CD8-positive, alpha-beta memory T cell (primary cell): ENCODE measurements at regions not wholly inside any gene's neighbourhood (a gene's known extent, or its start where the extent isn't known, plus 50 kb on each side); places are given as distances from the start of the nearest gene placed in this dataset.

Experiments used
- CTCF ChIA-PET: fragments of 350-600 bp; sonication (Branson Sonifier 250); formaldehyde crosslinking; loops from one replicate; lab custom pipeline; 2021; ENCODE audit warnings: antibody characterized with exemption; lab: Charles Lee
- POLR2A ChIA-PET: fragments of 350-600 bp; sonication (Branson Sonifier 250); formaldehyde crosslinking; loops from one replicate; lab custom pipeline; 2021; ENCODE audit warnings: antibody characterized with exemption; lab: Charles Lee
- DNase-seq, 5 donors: peaks; one replicate each; pipeline versions ENCODE4 v3.0.0 to v3.0.0-alpha.2; 2020 to 2022; ENCODE audit warnings: mixed read lengths in 1 of 5
- H3K27ac ChIP-seq: one replicate; pipeline ENCODE4 v1.7.0; 2013; ENCODE audit warnings: low read depth, mild to moderate bottlenecking, low read length, moderate library complexity
- H3K27me3 ChIP-seq: 2 replicates; pipeline ENCODE4 v1.7.0; 2013; ENCODE audit warnings: low read length, mild to moderate bottlenecking; ENCODE audit not compliant: insufficient read depth, poor library complexity, severe bottlenecking
- H3K36me3 ChIP-seq: 2 replicates; pipeline ENCODE4 v1.7.0; 2013; ENCODE audit warnings: mild to moderate bottlenecking, low read length, moderate library complexity; ENCODE audit not compliant: insufficient read depth
- H3K4me1 ChIP-seq: 2 replicates; pipeline ENCODE4 v1.7.0; 2013; ENCODE audit warnings: mild to moderate bottlenecking, low read length, moderate library complexity; ENCODE audit not compliant: insufficient read depth
- H3K4me3 ChIP-seq: 2 replicates; pipeline ENCODE4 v1.7.0; 2013; ENCODE audit warnings: mild to moderate bottlenecking, low read length
- H3K9me3 ChIP-seq: 2 replicates; pipeline ENCODE4 v1.7.0; 2013; ENCODE audit warnings: mild to moderate bottlenecking, low read length
- H3K27ac Mint-ChIP-seq, 8 donors: one replicate each; pipeline ENCODE4 v1.8.0; 2020 to 2021; ENCODE audit warnings: mixed read lengths in 8 of 8, mild to moderate bottlenecking in 6 of 8, inconsistent platforms in 3 of 8, moderate library complexity in 3 of 8
- H3K27me3 Mint-ChIP-seq, 2 donors: one replicate each; pipeline ENCODE4 v1.8.0; 2020 to 2021; ENCODE audit warnings: mixed read lengths in 2 of 2, mild to moderate bottlenecking in 1 of 2, moderate library complexity in 1 of 2
- H3K36me3 Mint-ChIP-seq, 3 donors: one replicate each; pipeline ENCODE4 v1.8.0; 2020 to 2021; ENCODE audit warnings: mixed read lengths in 3 of 3, inconsistent platforms in 1 of 3, mild to moderate bottlenecking in 1 of 3
- H3K4me1 Mint-ChIP-seq, 3 donors: one replicate each; pipeline ENCODE4 v1.8.0; 2020 to 2021; ENCODE audit warnings: mixed read lengths in 3 of 3, inconsistent platforms in 1 of 3, mild to moderate bottlenecking in 1 of 3
- H3K4me3 Mint-ChIP-seq, 7 donors: one replicate each; pipeline ENCODE4 v1.8.0; 2020 to 2021; ENCODE audit warnings: mixed read lengths in 7 of 7, mild to moderate bottlenecking in 6 of 7, moderate library complexity in 4 of 7, inconsistent platforms in 2 of 7
- H3K9me3 Mint-ChIP-seq, 5 donors: one replicate each; pipeline ENCODE4 v1.8.0; 2020 to 2022; ENCODE audit warnings: mixed read lengths in 5 of 5, mild to moderate bottlenecking in 3 of 5, moderate library complexity in 2 of 5, inconsistent platforms in 1 of 5

DNA sequence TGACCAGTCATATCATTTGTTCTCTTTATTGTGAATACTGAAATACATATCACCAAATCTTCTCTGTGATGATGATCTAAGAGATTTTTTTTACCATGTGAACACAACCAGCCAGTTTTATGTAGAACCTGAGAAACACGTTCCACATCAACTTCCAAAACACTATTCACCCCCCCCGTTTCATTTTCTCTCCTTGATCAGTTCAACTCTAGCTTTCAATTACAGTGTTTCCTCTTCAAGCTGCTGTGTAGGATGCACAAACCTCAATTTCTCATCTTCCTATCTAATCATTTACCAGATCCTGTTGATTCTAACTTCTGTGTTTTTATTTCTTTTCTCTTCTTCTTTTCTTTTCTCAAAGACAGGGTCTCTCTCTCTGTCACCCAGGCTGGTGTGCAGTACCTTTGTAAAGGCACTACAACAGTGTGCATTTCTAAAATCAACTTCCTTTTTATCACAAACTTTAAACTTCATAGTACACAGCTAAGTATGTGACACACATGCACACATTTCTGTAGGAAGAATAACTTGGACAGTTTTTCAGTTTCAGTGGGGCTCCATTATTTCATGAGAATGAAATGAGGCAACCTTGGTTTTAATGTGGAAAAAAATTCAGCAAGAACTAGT lies 149.9 kb upstream of the FBXO33 start:
- POLR2A ChIA-PET, result no interaction called here
- no peak for DNase-seq
- no peaks in the 10 kb centered on the region for H3K4me1 ChIP-seq
- H3K27ac ChIP-seq, result no peak overlapping the region
- H3K4me3 ChIP-seq, result no peak overlapping the region
- H3K27ac Mint-ChIP-seq, result no peak overlapping the region
- no peak overlapping the region for H3K4me3 Mint-ChIP-seq
- no peaks in the 10 kb centered on the region for H3K36me3 ChIP-seq
- CTCF ChIA-PET, result no interaction called here
- peaks cover 0 to 28% (median 12%) of the 10 kb centered on the region in 5 donors for H3K9me3 Mint-ChIP-seq
- H3K27me3 ChIP-seq, result no peaks in the 10 kb centered on the region
- H3K27me3 Mint-ChIP-seq, result no peaks in the 10 kb centered on the region
- H3K4me1 Mint-ChIP-seq, result no peaks in the 10 kb centered on the region
- peaks cover 0 to 18% (median 0%) of the 10 kb centered on the region in 3 donors for H3K36me3 Mint-ChIP-seq
- H3K9me3 ChIP-seq, result no peaks in the 10 kb centered on the region

GRCh38 chr14:39581474-39581873 lies 149.2 kb upstream of the FBXO33 start:
- H3K4me3 ChIP-seq, result no peak overlapping the region
- Mint-ChIP-seq H3K27ac (no peak overlapping the region), H3K27me3 (no peaks in the 10 kb centered on the region), H3K4me3 (no peak overlapping the region), H3K9me3 (peaks cover 0 to 30% (median 16%) of the 10 kb centered on the region in 5 donors), H3K4me1 (no peaks in the 10 kb centered on the region), H3K36me3 (peaks cover 0 to 23% (median 0%) of the 10 kb centered on the region in 3 donors)
- CTCF ChIA-PET, result no interaction called here
- H3K9me3 ChIP-seq, result no peaks in the 10 kb centered on the region
- no peaks in the 10 kb centered on the region for H3K4me1 ChIP-seq
- POLR2A ChIA-PET, result no interaction called here
- no peak for DNase-seq
- H3K27me3 ChIP-seq, result no peaks in the 10 kb centered on the region
- H3K36me3 ChIP-seq, result no peaks in the 10 kb centered on the region
- H3K27ac ChIP-seq, result no peak overlapping the region

DNA sequence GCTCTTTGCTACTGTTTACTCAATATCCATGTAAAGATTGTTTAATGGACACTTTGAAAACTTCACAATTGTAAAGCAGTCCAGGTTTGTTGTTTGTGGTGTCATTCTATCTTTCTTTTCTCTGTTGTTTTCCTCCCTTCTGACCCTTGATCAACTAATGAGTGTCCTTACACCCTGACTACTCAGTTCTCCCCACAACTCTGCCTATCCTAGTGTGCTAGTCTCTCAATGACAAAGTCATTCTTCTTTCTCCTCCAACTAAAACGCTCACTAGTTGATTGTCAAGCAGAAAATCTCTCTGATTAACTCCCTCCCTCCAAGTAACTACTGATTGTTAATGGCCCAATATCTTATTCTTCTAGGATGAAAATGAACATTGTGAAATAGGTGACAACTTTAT lies 148.5 kb upstream of the FBXO33 start:
- no peaks in the 10 kb centered on the region for H3K36me3 ChIP-seq
- no peak overlapping the region for H3K27ac Mint-ChIP-seq
- H3K36me3 Mint-ChIP-seq, result peaks cover 0 to 23% (median 0%) of the 10 kb centered on the region in 3 donors
- no peaks in the 10 kb centered on the region for H3K9me3 ChIP-seq
- CTCF ChIA-PET, result no interaction called here
- H3K27ac ChIP-seq, result no peak overlapping the region
- no peak for DNase-seq
- no peaks in the 10 kb centered on the region for H3K27me3 Mint-ChIP-seq
- H3K4me3 Mint-ChIP-seq, result no peak overlapping the region
- no peaks in the 10 kb centered on the region for H3K27me3 ChIP-seq
- no peaks in the 10 kb centered on the region for H3K4me1 ChIP-seq
- POLR2A ChIA-PET, result no interaction called here
- H3K9me3 Mint-ChIP-seq, result peaks cover 7 to 37% (median 21%) of the 10 kb centered on the region in 5 donors
- no peak overlapping the region for H3K4me3 ChIP-seq
- H3K4me1 Mint-ChIP-seq, result no peaks in the 10 kb centered on the region

- Histone ChIP-seq H3K36me3 (no peaks in the 10 kb centered on the region), H3K27me3 (no peaks in the 10 kb centered on the region)
- POLR2A ChIA-PET, result no interaction called here
Observed at GRCh38 chr14:39576736-39577135, 144.5 kb upstream of the FBXO33 start.

GRCh38 chr14:39576258-39576657 lies 144.0 kb upstream of the FBXO33 start:
- H3K27me3 ChIP-seq, result no peaks in the 10 kb centered on the region
- Mint-ChIP-seq H3K36me3 (peaks cover 0 to 28% (median 0%) of the 10 kb centered on the region in 3 donors), H3K4me1 (no peaks in the 10 kb centered on the region), H3K27ac (no peak overlapping the region), H3K9me3 (peaks cover 29 to 62% (median 41%) of the 10 kb centered on the region in 5 donors), H3K4me3 (no peak overlapping the region), H3K27me3 (no peaks in the 10 kb centered on the region)
- H3K36me3 ChIP-seq, result no peaks in the 10 kb centered on the region
- H3K4me1 ChIP-seq, result no peaks in the 10 kb centered on the region
- CTCF ChIA-PET, result no interaction called here
- no peak for DNase-seq
- H3K27ac ChIP-seq, result no peak overlapping the region
- H3K4me3 ChIP-seq, result no peak overlapping the region
- no peaks in the 10 kb centered on the region for H3K9me3 ChIP-seq
- POLR2A ChIA-PET, result no interaction called here

More at GRCh38 chr14:39576736-39577135, 144.5 kb upstream of the FBXO33 start:
- Mint-ChIP-seq H3K4me3 (no peak overlapping the region), H3K9me3 (peaks cover 29 to 60% (median 41%) of the 10 kb centered on the region in 5 donors), H3K27ac (no peak overlapping the region), H3K4me1 (no peaks in the 10 kb centered on the region), H3K27me3 (no peaks in the 10 kb centered on the region), H3K36me3 (peaks cover 0 to 28% (median 0%) of the 10 kb centered on the region in 3 donors)
- no peak for DNase-seq
- Histone ChIP-seq H3K4me1 (no peaks in the 10 kb centered on the region), H3K4me3 (no peak overlapping the region), H3K9me3 (no peaks in the 10 kb centered on the region), H3K27ac (no peak overlapping the region)
- CTCF ChIA-PET, result no interaction called here

DNA sequence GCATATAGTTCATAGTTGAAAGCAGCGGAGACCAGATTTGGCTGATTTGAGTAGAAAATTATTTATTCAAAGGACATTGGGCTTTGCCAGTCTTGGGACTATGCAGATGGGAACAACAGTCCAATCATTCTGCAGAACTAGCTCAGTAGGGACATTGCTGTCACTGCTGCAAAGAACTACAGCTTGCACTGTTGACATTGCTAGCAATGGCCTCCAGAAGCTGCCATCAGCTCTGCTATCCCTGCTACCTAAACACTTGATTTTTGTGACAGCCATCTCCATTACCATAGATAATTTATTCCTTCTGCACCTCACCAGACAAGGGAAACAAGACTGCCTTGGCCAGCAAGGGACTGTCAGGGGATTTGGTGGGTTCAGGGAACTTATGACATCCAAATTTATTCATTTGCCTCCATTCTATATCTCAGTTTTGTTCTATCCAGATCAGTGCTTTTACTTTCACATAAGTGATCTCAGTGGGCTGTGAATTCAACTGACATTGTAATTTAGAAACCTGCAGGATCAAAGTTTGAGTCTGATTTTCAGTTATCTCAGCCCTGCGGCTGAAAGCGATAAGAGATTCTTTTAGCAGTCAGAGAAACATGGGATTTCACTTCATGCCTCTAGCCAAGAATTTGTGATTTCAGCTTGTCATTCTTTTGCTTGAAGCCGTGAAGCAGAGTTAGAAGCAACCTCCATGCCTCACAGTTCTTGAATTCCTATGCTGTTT lies 136.7 kb upstream of the FBXO33 start:
- Histone ChIP-seq H3K36me3 (no peaks in the 10 kb centered on the region), H3K27me3 (no peaks in the 10 kb centered on the region), H3K27ac (no peak overlapping the region), H3K9me3 (no peaks in the 10 kb centered on the region), H3K4me1 (no peaks in the 10 kb centered on the region), H3K4me3 (no peak overlapping the region)
- Mint-ChIP-seq H3K36me3 (no peaks in the 10 kb centered on the region), H3K4me1 (no peaks in the 10 kb centered on the region), H3K4me3 (no peak overlapping the region), H3K27me3 (no peaks in the 10 kb centered on the region), H3K27ac (no peak overlapping the region), H3K9me3 (peaks cover 21 to 39% (median 24%) of the 10 kb centered on the region in 5 donors)
- no peak for DNase-seq
- CTCF ChIA-PET, result no interaction called here
- POLR2A ChIA-PET, result no interaction called here

- POLR2A ChIA-PET, result no interaction called here
- Histone ChIP-seq H3K36me3 (no peaks in the 10 kb centered on the region), H3K27me3 (no peaks in the 10 kb centered on the region), H3K9me3 (no peaks in the 10 kb centered on the region), H3K27ac (no peak overlapping the region), H3K4me1 (no peaks in the 10 kb centered on the region), H3K4me3 (no peak overlapping the region)
- Mint-ChIP-seq H3K27ac (no peak overlapping the region), H3K4me3 (no peak overlapping the region), H3K36me3 (no peaks in the 10 kb centered on the region), H3K27me3 (no peaks in the 10 kb centered on the region), H3K4me1 (no peaks in the 10 kb centered on the region), H3K9me3 (peaks cover 14 to 38% (median 15%) of the 10 kb centered on the region in 5 donors)
- DNase-seq, result no peak
- CTCF ChIA-PET, result no interaction called here
Observed at GRCh38 chr14:39566795-39567194, 134.6 kb upstream of the FBXO33 start.

DNA sequence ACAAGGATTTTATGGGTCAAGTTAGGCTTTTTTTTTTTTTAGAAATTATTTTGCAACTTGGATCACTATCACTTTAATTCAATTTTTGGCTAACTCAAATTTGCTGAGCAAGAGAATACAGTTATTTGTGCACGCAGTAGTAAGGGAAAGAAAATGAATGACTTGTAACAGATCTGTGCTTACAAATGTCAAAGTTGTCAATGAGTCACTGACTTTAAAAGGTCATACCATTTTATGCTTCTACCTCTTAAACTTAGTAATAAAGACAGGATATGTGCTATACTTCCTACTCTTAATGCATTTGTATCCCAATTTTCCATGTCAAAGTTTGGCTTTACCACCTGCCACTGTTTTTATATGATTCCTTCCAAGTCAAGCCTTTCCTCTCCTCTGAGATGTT lies 131.1 kb upstream of the FBXO33 start:
- Histone ChIP-seq H3K36me3 (no peaks in the 10 kb centered on the region), H3K4me1 (no peaks in the 10 kb centered on the region), H3K27ac (no peak overlapping the region), H3K9me3 (no peaks in the 10 kb centered on the region), H3K27me3 (no peaks in the 10 kb centered on the region), H3K4me3 (no peak overlapping the region)
- H3K4me1 Mint-ChIP-seq, result no peaks in the 10 kb centered on the region
- ChIA-PET POLR2A (no interaction called here), CTCF (no interaction called here)
- H3K27me3 Mint-ChIP-seq, result no peaks in the 10 kb centered on the region
- no peak overlapping the region for H3K4me3 Mint-ChIP-seq
- no peak for DNase-seq
- H3K9me3 Mint-ChIP-seq, result peaks cover 23 to 52% (median 41%) of the 10 kb centered on the region in 5 donors
- H3K36me3 Mint-ChIP-seq, result peaks cover 0 to 5% (median 2%) of the 10 kb centered on the region in 3 donors
- no peak overlapping the region for H3K27ac Mint-ChIP-seq
